Osteoblast (primary cell): ENCODE measurements at regions not wholly inside any gene's neighbourhood (a gene's known extent, or its start where the extent isn't known, plus 50 kb on each side); places are given as distances from the start of the nearest gene placed in this dataset.

Experiments
- DNase-seq: peaks from one replicate; pipeline ENCODE4 v3.0.0; 2011; ENCODE audit warnings: low spot score, mixed read lengths; ENCODE audit not compliant: insufficient read length; ENCODE audit errors: missing footprints
- H2AFZ ChIP-seq: 2 replicates; pipeline ENCODE4 v1.6.0; 2011; ENCODE audit warnings: mild to moderate bottlenecking, low read length
- H3K27ac ChIP-seq: 2 replicates; pipeline ENCODE4 v1.5.1; 2011; ENCODE audit warnings: mild to moderate bottlenecking, low read depth, low read length, moderate library complexity
- H3K27me3 ChIP-seq: 2 replicates; pipeline ENCODE4 v1.6.0; 2012; ENCODE audit warnings: mild to moderate bottlenecking, control low read depth, inconsistent platforms, low read length, moderate library complexity; ENCODE audit not compliant: insufficient read depth
- H3K36me3 ChIP-seq: 2 replicates; pipeline ENCODE4 v1.5.1; 2011; ENCODE audit warnings: mild to moderate bottlenecking, low read length, control low read depth, moderate library complexity; ENCODE audit not compliant: insufficient read depth
- H3K4me1 ChIP-seq: 2 replicates; pipeline ENCODE4 v1.5.1; 2011; ENCODE audit warnings: mild to moderate bottlenecking, low read length, control low read depth, moderate library complexity; ENCODE audit not compliant: insufficient read depth
- H3K4me2 ChIP-seq: 2 replicates; pipeline ENCODE4 v1.6.0; 2011; ENCODE audit warnings: mild to moderate bottlenecking, low read length; ENCODE audit not compliant: insufficient read depth
- H3K4me3 ChIP-seq: fragments of 200-600 bp; sonication (generic); 3 replicates; pipeline ENCODE4 v1.5.1; 2012; ENCODE audit warnings: mild to moderate bottlenecking, low read length, inconsistent platforms; ENCODE audit not compliant: insufficient read depth
- H3K79me2 ChIP-seq: 2 replicates; pipeline ENCODE4 v1.6.0; 2012; ENCODE audit warnings: mild to moderate bottlenecking, low read length, control low read depth, inconsistent platforms; ENCODE audit not compliant: insufficient read depth
- H3K9me3 ChIP-seq: 2 replicates; pipeline ENCODE4 v1.5.1; 2011; ENCODE audit warnings: low read depth, low read length, control low read depth
- H4K20me1 ChIP-seq: 2 replicates; pipeline ENCODE4 v1.6.0; 2012; ENCODE audit warnings: mild to moderate bottlenecking, low read length, control low read depth; ENCODE audit not compliant: insufficient read depth
- TF ChIP-seq, protein P1 (sequence below): IDR thresholded peaks from 2 replicates; pipeline ENCODE4 v1.5.1; 2011; ENCODE audit warnings: mild to moderate bottlenecking, low read depth, low read length, moderate library complexity; ENCODE audit errors: extremely low read depth

DNA sequence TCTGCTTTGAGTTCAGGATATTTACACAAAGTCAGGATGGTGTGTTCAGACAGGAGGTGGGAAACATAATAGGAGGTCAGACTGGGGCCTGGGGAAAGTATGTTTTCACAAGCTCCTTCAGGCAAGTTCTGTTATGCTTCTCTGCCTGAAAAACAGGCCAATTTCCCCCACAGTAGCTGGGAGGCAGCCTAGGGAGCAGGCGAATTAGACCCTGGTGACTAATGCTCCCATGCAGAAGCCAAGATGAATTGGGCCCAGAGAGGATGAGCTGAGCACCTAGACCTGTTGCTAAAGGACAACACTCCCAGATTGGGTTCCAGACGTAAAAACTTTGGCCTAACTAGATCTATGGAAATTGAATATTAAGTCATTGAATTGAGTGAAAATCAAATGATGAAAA lies 142.2 kb upstream of the MAP3K7 start:
- no peak overlapping the region for H3K27ac ChIP-seq

DNA sequence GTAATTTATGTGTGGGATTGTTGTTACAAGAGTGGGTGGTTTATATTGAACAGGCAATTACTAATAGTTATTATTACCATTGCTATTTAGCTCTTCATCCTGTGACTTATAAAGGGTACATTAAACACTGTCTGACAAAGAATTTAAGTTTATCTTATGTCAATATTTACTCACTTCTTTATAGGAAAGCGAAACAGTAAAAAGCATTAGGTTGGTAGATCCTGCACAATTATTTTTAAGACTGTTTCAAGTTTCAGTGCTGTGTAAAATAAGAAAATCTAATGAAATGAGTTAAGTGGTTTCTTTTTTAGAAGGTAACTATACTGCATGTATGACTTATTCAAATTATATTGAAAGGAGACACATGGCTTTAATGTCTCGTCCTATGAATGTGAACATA lies 135.8 kb upstream of the MAP3K7 start:
- no peaks in the 10 kb centered on the region for H3K79me2 ChIP-seq
- TF ChIP-seq, protein P1, sequence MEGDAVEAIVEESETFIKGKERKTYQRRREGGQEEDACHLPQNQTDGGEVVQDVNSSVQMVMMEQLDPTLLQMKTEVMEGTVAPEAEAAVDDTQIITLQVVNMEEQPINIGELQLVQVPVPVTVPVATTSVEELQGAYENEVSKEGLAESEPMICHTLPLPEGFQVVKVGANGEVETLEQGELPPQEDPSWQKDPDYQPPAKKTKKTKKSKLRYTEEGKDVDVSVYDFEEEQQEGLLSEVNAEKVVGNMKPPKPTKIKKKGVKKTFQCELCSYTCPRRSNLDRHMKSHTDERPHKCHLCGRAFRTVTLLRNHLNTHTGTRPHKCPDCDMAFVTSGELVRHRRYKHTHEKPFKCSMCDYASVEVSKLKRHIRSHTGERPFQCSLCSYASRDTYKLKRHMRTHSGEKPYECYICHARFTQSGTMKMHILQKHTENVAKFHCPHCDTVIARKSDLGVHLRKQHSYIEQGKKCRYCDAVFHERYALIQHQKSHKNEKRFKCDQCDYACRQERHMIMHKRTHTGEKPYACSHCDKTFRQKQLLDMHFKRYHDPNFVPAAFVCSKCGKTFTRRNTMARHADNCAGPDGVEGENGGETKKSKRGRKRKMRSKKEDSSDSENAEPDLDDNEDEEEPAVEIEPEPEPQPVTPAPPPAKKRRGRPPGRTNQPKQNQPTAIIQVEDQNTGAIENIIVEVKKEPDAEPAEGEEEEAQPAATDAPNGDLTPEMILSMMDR: no peak
- no peaks in the 10 kb centered on the region for H3K9me3 ChIP-seq
- H3K36me3 ChIP-seq: no peaks in the 10 kb centered on the region
- H2AFZ ChIP-seq: no peak overlapping the region
- no peaks in the 10 kb centered on the region for H3K4me1 ChIP-seq
- H3K27ac ChIP-seq: no peak overlapping the region
- no peak overlapping the region for H3K4me2 ChIP-seq
- H3K27me3 ChIP-seq: no peaks in the 10 kb centered on the region
- no peak overlapping the region for H3K4me3 ChIP-seq
- no peaks in the 10 kb centered on the region for H4K20me1 ChIP-seq
- no peak for DNase-seq

More for the DNA sequence above, 142.2 kb upstream of the MAP3K7 start:
- Histone ChIP-seq H4K20me1 (no peaks in the 10 kb centered on the region), H3K4me2 (no peak overlapping the region), H2AFZ (no peak overlapping the region), H3K9me3 (no peaks in the 10 kb centered on the region), H3K4me1 (no peaks in the 10 kb centered on the region), H3K4me3 (no peak overlapping the region), H3K27me3 (no peaks in the 10 kb centered on the region), H3K79me2 (no peaks in the 10 kb centered on the region), H3K36me3 (no peaks in the 10 kb centered on the region)
- no peak for DNase-seq
- TF ChIP-seq, protein P1: no peak

DNA sequence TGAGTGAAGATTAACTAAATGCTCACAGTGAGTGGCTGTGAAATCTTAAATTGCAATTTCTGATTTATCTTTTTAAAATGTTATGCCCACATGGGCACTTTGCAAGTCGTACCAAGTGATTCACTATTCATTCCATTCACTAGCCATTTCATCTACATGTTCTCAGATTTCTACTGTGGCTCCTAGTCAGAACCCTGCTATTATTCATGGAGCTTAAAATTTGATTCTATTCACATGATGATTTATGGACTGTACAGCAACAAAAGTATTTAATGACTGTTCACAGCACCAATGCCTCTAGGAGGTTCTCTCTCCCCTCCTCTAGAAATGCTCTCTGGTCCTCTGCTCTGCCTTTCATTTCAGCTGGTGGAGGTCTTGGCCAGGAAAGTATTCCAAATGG lies 133.5 kb upstream of the MAP3K7 start:
- no peaks in the 10 kb centered on the region for H3K4me1 ChIP-seq
- H3K4me3 ChIP-seq: no peak overlapping the region
- H3K27ac ChIP-seq: no peak overlapping the region
- TF ChIP-seq, protein P1: no peak
- no peaks in the 10 kb centered on the region for H3K79me2 ChIP-seq
- H3K9me3 ChIP-seq: no peaks in the 10 kb centered on the region
- no peak overlapping the region for H2AFZ ChIP-seq
- no peak for DNase-seq
- H3K27me3 ChIP-seq: no peaks in the 10 kb centered on the region
- no peaks in the 10 kb centered on the region for H3K36me3 ChIP-seq
- H4K20me1 ChIP-seq: no peaks in the 10 kb centered on the region
- H3K4me2 ChIP-seq: no peak overlapping the region

DNA sequence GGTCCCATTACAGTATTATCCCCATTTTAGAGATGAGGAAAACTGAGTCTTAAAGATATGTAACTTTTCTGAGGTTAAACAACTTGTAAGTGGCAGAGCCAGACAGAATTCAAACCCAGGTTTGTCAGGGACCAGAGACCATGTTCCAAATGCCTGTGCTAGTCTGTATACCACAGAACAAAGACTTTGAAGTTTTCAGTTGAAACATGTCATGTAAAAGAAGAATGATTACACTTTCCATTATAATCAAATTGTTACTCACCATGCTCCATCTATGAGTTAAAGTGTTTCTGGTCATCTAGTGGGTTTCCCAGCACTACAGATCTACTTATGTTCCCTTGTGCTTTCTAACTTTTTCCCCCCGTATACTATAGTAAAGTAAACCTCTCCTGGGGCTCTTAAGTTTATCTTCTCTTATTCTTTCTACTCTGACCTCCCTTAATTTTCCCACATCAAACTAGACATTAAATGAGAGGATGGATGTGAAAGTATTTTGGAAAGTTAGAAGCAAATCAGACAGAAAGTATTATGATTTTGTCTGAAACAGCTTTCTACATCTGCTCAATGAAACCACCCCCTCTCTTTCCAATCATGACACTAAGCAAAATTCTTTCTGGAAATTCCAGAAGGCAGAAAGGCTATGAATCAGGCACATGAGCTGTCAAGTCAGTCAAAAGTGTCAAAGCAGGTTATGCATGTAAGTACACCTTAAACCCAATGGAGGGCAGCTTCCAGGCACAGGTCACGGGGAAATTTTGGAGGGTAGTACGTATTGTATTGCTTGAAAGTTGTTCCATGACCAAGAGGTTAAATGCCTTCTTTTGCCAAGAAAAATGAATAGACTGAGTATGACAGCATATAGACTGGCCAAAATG lies 132.7 kb upstream of the MAP3K7 start:
- TF ChIP-seq, protein P1: no peak
- no peak overlapping the region for H3K4me2 ChIP-seq
- no peaks in the 10 kb centered on the region for H4K20me1 ChIP-seq
- DNase-seq: no peak
- H3K27ac ChIP-seq: no peak overlapping the region
- H3K4me3 ChIP-seq: no peak overlapping the region
- H3K79me2 ChIP-seq: no peaks in the 10 kb centered on the region
- H3K36me3 ChIP-seq: no peaks in the 10 kb centered on the region
- H2AFZ ChIP-seq: no peak overlapping the region
- H3K9me3 ChIP-seq: no peaks in the 10 kb centered on the region
- no peaks in the 10 kb centered on the region for H3K27me3 ChIP-seq
- no peaks in the 10 kb centered on the region for H3K4me1 ChIP-seq
